Cardiac muscle cell (in vitro differentiated cells and primary cell): ENCODE measurements at regions not wholly inside any gene's neighbourhood (a gene's known extent, or its start where the extent isn't known, plus 50 kb on each side); places are given as distances from the start of the nearest gene placed in this dataset.

Source experiments
- DNase-seq, 2 donors: peaks; one replicate each; pipeline versions ENCODE4 v3.0.0 to v3.0.0-alpha.2; 2010 to 2017; ENCODE audit warnings: low read depth in 1 of 2, low spot score in 1 of 2
- H3K27ac ChIP-seq: fragments of 200-600 bp; sonication (generic); 2 replicates; pipeline ENCODE4 v1.5.1; 2016
- H3K27me3 ChIP-seq: fragments of 200-600 bp; sonication (generic); 2 replicates; pipeline ENCODE4 v1.6.0; 2016; ENCODE audit warnings: control low read depth
- H3K36me3 ChIP-seq: fragments of 200-600 bp; sonication (generic); 2 replicates; pipeline ENCODE4 v1.5.1; 2016; ENCODE audit warnings: control low read depth
- H3K4me1 ChIP-seq: fragments of 200-600 bp; sonication (generic); 2 replicates; pipeline ENCODE4 v1.8.1; 2017; ENCODE audit warnings: low read depth, mild to moderate bottlenecking, mixed run types
- H3K4me3 ChIP-seq: fragments of 200-600 bp; sonication (generic); 2 replicates; pipeline ENCODE4 v1.5.1; 2016; ENCODE audit warnings: mild to moderate bottlenecking
- H3K9me3 ChIP-seq: fragments of 200-600 bp; sonication (generic); 2 replicates; pipeline ENCODE4 v1.5.1; 2017; ENCODE audit warnings: low read depth, mild to moderate bottlenecking, control low read depth
- TF ChIP-seq, protein P1 (sequence below): IDR thresholded peaks from 2 replicates; pipeline ENCODE4 v1.5.1; 2012; ENCODE audit warnings: low read depth, mild to moderate bottlenecking, low read length

DNA sequence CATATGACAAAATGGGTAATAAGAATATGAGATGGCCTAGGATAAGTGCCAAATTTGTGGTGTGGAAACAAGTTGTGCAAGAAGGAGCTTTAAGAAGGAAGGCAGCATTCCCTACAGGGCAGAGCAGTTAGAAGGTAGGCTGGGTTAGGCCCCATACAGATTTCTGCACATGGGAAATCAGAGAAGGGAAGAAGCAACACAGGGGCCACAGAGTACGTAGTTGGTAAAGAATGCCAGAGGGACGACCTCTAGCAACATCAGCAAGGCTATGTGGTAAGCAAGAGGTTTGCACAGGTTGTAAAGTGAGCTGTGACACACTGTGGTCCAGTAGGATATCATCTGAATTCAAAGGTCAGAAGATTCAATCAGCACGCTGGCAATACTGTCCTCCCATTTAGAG lies 765.6 kb upstream of the B3GALT2 start:
- no peak overlapping the region for H3K27ac ChIP-seq
- DNase-seq, result peak in 1 of 2 donors; percentile 62
- TF ChIP-seq, protein P1, sequence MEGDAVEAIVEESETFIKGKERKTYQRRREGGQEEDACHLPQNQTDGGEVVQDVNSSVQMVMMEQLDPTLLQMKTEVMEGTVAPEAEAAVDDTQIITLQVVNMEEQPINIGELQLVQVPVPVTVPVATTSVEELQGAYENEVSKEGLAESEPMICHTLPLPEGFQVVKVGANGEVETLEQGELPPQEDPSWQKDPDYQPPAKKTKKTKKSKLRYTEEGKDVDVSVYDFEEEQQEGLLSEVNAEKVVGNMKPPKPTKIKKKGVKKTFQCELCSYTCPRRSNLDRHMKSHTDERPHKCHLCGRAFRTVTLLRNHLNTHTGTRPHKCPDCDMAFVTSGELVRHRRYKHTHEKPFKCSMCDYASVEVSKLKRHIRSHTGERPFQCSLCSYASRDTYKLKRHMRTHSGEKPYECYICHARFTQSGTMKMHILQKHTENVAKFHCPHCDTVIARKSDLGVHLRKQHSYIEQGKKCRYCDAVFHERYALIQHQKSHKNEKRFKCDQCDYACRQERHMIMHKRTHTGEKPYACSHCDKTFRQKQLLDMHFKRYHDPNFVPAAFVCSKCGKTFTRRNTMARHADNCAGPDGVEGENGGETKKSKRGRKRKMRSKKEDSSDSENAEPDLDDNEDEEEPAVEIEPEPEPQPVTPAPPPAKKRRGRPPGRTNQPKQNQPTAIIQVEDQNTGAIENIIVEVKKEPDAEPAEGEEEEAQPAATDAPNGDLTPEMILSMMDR, result no peak

DNA sequence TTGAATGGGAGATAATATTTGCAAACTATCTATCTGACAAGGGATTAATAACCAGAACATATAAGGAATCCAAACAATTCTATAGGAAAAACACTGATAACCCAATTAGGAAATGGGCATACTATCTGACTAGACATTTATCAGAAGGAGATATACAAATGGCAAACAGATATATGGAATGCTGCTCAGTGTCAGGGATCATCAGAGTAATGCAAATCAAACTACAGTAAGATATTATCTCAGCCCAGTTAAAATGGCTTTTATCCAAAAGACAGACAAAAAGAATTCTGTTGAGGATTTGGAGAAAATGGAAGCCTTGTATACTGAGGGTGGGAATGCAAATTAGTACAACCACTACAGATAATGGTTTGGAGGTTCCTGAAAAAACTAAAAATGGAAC lies 758.0 kb upstream of the B3GALT2 start:
- Histone ChIP-seq H3K9me3 (no peaks in the 10 kb centered on the region), H3K4me3 (no peak overlapping the region), H3K27me3 (no peaks in the 10 kb centered on the region), H3K36me3 (no peaks in the 10 kb centered on the region), H3K4me1 (no peaks in the 10 kb centered on the region), H3K27ac (no peak overlapping the region)
- no peak for DNase-seq
- TF ChIP-seq, protein P1, result no peak

More for the DNA sequence above, 765.6 kb upstream of the B3GALT2 start:
- peaks cover 14% of the 10 kb centered on the region for H3K4me1 ChIP-seq
- H3K36me3 ChIP-seq, result no peaks in the 10 kb centered on the region
- no peaks in the 10 kb centered on the region for H3K9me3 ChIP-seq
- no peak overlapping the region for H3K4me3 ChIP-seq
- no peaks in the 10 kb centered on the region for H3K27me3 ChIP-seq

- TF ChIP-seq, protein P1, result no peak
- Histone ChIP-seq H3K27ac (no peak overlapping the region), H3K4me3 (no peak overlapping the region), H3K36me3 (no peaks in the 10 kb centered on the region), H3K4me1 (no peaks in the 10 kb centered on the region), H3K9me3 (no peaks in the 10 kb centered on the region), H3K27me3 (no peaks in the 10 kb centered on the region)
- no peak for DNase-seq
Measured at GRCh38 chr1:193940176-193940575, 753.8 kb upstream of the B3GALT2 start.

DNA sequence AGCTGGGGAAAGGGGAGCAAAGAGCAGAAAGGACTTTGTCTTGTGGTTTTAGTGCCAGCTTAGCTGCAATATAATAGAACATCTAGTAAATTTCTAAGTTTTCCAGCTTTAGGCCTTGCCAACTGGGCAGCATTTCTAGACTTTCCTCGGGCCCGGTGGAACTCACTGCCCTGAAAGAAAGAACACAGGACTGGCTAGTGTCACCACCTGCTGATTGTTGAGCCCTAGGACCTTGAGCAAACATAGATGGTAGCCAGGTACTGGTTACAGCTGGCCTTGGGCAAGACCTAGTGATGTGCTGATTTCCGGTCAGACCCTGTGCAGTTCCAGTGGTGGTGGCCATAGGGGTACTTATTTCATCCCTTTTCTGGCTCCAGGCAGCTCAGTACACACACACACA lies 753.2 kb upstream of the B3GALT2 start:
- TF ChIP-seq, protein P1, result no peak
- no peaks in the 10 kb centered on the region for H3K4me1 ChIP-seq
- H3K27ac ChIP-seq, result no peak overlapping the region
- H3K36me3 ChIP-seq, result no peaks in the 10 kb centered on the region
- no peaks in the 10 kb centered on the region for H3K9me3 ChIP-seq
- no peak for DNase-seq
- H3K4me3 ChIP-seq, result no peak overlapping the region
- no peaks in the 10 kb centered on the region for H3K27me3 ChIP-seq

DNA sequence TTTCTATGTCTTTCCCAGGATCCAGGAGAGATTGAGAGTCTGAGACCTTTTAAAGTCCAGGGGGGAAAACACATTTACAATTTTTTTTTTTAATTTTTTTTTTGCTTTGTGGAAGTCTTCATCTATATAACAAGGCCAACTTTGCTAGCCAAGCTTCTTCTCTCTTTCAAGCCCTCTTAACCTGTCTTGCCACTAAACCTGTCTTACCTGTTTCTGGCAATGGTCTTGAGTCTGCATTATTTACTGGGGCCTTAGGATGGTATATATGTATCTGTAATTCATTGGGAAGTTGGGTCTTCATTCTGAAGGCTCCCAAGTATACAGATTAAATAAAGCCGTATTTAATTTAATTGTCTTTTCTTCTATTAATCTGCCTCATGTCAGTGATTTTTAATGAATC lies 750.9 kb upstream of the B3GALT2 start:
- TF ChIP-seq, protein P1, result no peak
- H3K27ac ChIP-seq, result no peak overlapping the region
- no peaks in the 10 kb centered on the region for H3K36me3 ChIP-seq
- no peaks in the 10 kb centered on the region for H3K27me3 ChIP-seq
- H3K9me3 ChIP-seq, result no peaks in the 10 kb centered on the region
- DNase-seq, result no peak
- no peaks in the 10 kb centered on the region for H3K4me1 ChIP-seq
- H3K4me3 ChIP-seq, result no peak overlapping the region

- no peak for DNase-seq
- TF ChIP-seq, protein P1, result no peak
- H3K27me3 ChIP-seq, result no peaks in the 10 kb centered on the region
- no peak overlapping the region for H3K27ac ChIP-seq
- no peak overlapping the region for H3K4me3 ChIP-seq
- no peaks in the 10 kb centered on the region for H3K4me1 ChIP-seq
- H3K9me3 ChIP-seq, result no peaks in the 10 kb centered on the region
- H3K36me3 ChIP-seq, result no peaks in the 10 kb centered on the region
Measured at GRCh38 chr1:193932979-193933378, 746.6 kb upstream of the B3GALT2 start.
